ENCODE measurements at regions not wholly inside any gene's neighbourhood (a gene's known extent, or its start where the extent isn't known, plus 50 kb on each side); places are given as distances from the start of the nearest gene placed in this dataset.

GRCh38 chr6:4402477-4402976 is 267.2 kb upstream of the ECI2 start:
- no peak for TF ChIP-seq CTCF (IDR thresholded peaks at IDR 0.05; ENCODE audit: borderline replicate concordance, insufficient read depth, low read depth, low read length)
- no peak overlapping the region for H3K4me3 ChIP-seq (ENCODE audit: low read depth, low read length)

- no peak for TF ChIP-seq CTCF (IDR thresholded peaks at IDR 0.05; ENCODE audit: borderline replicate concordance, insufficient read depth, low read depth, low read length)
- H3K4me3 ChIP-seq (ENCODE audit: low read depth, low read length): no peak overlapping the region
These were observed 266.3 kb upstream of the ECI2 start for GRCh38 chr6:4401408-4402368.

GRCh38 chr6:4399656-4400055 is 264.3 kb upstream of the ECI2 start:
- no peak for TF ChIP-seq CTCF (IDR thresholded peaks at IDR 0.05; ENCODE audit: borderline replicate concordance, insufficient read depth, low read depth, low read length)
- no peak overlapping the region for H3K4me3 ChIP-seq (ENCODE audit: low read depth, low read length)

GRCh38 chr6:4398791-4399190 is 263.4 kb upstream of the ECI2 start:
- no peak overlapping the region for H3K4me3 ChIP-seq (ENCODE audit: low read depth, low read length)
- no peak for TF ChIP-seq CTCF (IDR thresholded peaks at IDR 0.05; ENCODE audit: borderline replicate concordance, insufficient read depth, low read depth, low read length)

GRCh38 chr6:4397307-4397706 is 261.9 kb upstream of the ECI2 start:
- TF ChIP-seq CTCF (IDR thresholded peaks at IDR 0.05; ENCODE audit: borderline replicate concordance, insufficient read depth, low read depth, low read length): no peak
- H3K4me3 ChIP-seq (ENCODE audit: low read depth, low read length): no peak overlapping the region

GRCh38 chr6:4396044-4396443 is 260.7 kb upstream of the ECI2 start:
- TF ChIP-seq CTCF (IDR thresholded peaks at IDR 0.05; ENCODE audit: borderline replicate concordance, insufficient read depth, low read depth, low read length): no peak
- H3K4me3 ChIP-seq (ENCODE audit: low read depth, low read length): no peak overlapping the region

- TF ChIP-seq CTCF (IDR thresholded peaks at IDR 0.05; ENCODE audit: borderline replicate concordance, insufficient read depth, low read depth, low read length): no peak
- no peak overlapping the region for H3K4me3 ChIP-seq (ENCODE audit: low read depth, low read length)
These were observed 260.0 kb upstream of the ECI2 start for GRCh38 chr6:4395386-4395785.

Measured in GM12875 (cell line).